ENCODE measurements at regions not wholly inside any gene's neighbourhood (a gene's known extent, or its start where the extent isn't known, plus 50 kb on each side); places are given as distances from the start of the nearest gene placed in this dataset.

GRCh38 chr5:8675182-8675581 is 806.2 kb downstream of the MTRR start:
- no peak for TF ChIP-seq SIN3A (IDR thresholded peaks at IDR 0.05; ENCODE audit: borderline replicate concordance, insufficient read depth, low read length)
- no peak for TF ChIP-seq TAF1 (IDR thresholded peaks at IDR 0.05; ENCODE audit: borderline replicate concordance, insufficient read depth, low read length)
- TF ChIP-seq FOXP2 (optimal IDR thresholded peaks at IDR 0.05; ENCODE audit: borderline replicate concordance, extremely low read depth, extremely low read length, insufficient read depth): no peak
- TF ChIP-seq, protein P1, sequence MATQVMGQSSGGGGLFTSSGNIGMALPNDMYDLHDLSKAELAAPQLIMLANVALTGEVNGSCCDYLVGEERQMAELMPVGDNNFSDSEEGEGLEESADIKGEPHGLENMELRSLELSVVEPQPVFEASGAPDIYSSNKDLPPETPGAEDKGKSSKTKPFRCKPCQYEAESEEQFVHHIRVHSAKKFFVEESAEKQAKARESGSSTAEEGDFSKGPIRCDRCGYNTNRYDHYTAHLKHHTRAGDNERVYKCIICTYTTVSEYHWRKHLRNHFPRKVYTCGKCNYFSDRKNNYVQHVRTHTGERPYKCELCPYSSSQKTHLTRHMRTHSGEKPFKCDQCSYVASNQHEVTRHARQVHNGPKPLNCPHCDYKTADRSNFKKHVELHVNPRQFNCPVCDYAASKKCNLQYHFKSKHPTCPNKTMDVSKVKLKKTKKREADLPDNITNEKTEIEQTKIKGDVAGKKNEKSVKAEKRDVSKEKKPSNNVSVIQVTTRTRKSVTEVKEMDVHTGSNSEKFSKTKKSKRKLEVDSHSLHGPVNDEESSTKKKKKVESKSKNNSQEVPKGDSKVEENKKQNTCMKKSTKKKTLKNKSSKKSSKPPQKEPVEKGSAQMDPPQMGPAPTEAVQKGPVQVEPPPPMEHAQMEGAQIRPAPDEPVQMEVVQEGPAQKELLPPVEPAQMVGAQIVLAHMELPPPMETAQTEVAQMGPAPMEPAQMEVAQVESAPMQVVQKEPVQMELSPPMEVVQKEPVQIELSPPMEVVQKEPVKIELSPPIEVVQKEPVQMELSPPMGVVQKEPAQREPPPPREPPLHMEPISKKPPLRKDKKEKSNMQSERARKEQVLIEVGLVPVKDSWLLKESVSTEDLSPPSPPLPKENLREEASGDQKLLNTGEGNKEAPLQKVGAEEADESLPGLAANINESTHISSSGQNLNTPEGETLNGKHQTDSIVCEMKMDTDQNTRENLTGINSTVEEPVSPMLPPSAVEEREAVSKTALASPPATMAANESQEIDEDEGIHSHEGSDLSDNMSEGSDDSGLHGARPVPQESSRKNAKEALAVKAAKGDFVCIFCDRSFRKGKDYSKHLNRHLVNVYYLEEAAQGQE (IDR thresholded peaks at IDR 0.05; ENCODE audit: insufficient read depth in 1 of 2, low read depth in 2 of 2, low read length in 2 of 2): no peak
- no peak for TF ChIP-seq POLR2AphosphoS5 (IDR thresholded peaks at IDR 0.05; ENCODE audit: low read depth, low read length)

DNA sequence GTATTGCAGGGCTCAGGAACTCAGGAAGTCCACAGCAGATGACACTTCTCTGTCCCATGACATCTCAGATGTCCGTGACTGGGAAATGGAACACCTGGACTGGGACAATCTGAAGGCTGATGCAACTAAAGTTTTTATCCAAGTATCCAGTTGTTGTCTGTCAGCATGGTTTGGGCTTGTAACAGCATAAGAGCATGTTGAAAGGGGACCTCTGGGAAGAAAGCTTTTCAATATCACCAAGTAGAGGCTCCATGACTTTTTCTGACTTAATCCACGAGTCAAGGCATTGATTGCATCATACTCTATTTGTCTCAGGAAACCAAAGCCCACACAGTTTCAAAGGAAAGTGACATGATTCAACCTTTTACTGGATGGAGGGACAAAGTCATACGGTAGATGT is 807.7 kb downstream of the MTRR start:
- TF ChIP-seq, protein P1 (IDR thresholded peaks at IDR 0.05; ENCODE audit: insufficient read depth in 1 of 2, low read depth in 2 of 2, low read length in 2 of 2): no peak
- no peak for TF ChIP-seq FOXP2 (optimal IDR thresholded peaks at IDR 0.05; ENCODE audit: borderline replicate concordance, extremely low read depth, extremely low read length, insufficient read depth)
- TF ChIP-seq SIN3A (IDR thresholded peaks at IDR 0.05; ENCODE audit: borderline replicate concordance, insufficient read depth, low read length): no peak
- no peak for TF ChIP-seq POLR2AphosphoS5 (IDR thresholded peaks at IDR 0.05; ENCODE audit: low read depth, low read length)
- TF ChIP-seq TAF1 (IDR thresholded peaks at IDR 0.05; ENCODE audit: borderline replicate concordance, insufficient read depth, low read length): no peak

- TF ChIP-seq FOXP2 (optimal IDR thresholded peaks at IDR 0.05; ENCODE audit: borderline replicate concordance, extremely low read depth, extremely low read length, insufficient read depth) (no peak), POLR2AphosphoS5 (IDR thresholded peaks at IDR 0.05; ENCODE audit: low read depth, low read length) (no peak), TAF1 (IDR thresholded peaks at IDR 0.05; ENCODE audit: borderline replicate concordance, insufficient read depth, low read length) (no peak), SIN3A (IDR thresholded peaks at IDR 0.05; ENCODE audit: borderline replicate concordance, insufficient read depth, low read length) (no peak)
- TF ChIP-seq, protein P1 (IDR thresholded peaks at IDR 0.05; ENCODE audit: insufficient read depth in 1 of 2, low read depth in 2 of 2, low read length in 2 of 2): no peak
These were observed 813.4 kb downstream of the MTRR start for GRCh38 chr5:8682381-8682780.

DNA sequence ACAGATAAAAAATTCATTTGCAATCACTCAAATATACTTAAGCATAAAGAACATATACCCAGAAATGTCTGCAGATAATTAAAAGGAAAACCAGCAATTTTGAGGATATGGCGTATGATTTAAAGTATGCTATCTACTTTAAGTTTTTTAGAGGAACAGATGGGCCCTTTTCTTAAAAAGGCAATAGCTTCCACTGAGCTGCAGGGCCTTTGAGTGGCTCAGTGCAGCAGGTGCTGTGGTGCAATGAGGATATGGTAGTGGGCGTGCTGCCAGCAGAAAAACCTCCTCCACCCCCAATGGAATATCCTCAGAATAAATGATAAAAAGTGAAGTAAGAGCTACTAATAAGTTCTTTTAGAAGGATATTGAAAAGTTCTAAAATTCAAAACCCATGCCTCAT is 814.5 kb downstream of the MTRR start:
- TF ChIP-seq FOXP2 (optimal IDR thresholded peaks at IDR 0.05; ENCODE audit: borderline replicate concordance, extremely low read depth, extremely low read length, insufficient read depth) (no peak), POLR2AphosphoS5 (IDR thresholded peaks at IDR 0.05; ENCODE audit: low read depth, low read length) (no peak), SIN3A (IDR thresholded peaks at IDR 0.05; ENCODE audit: borderline replicate concordance, insufficient read depth, low read length) (no peak), TAF1 (IDR thresholded peaks at IDR 0.05; ENCODE audit: borderline replicate concordance, insufficient read depth, low read length) (no peak)
- TF ChIP-seq, protein P1 (IDR thresholded peaks at IDR 0.05; ENCODE audit: insufficient read depth in 1 of 2, low read depth in 2 of 2, low read length in 2 of 2): no peak

DNA sequence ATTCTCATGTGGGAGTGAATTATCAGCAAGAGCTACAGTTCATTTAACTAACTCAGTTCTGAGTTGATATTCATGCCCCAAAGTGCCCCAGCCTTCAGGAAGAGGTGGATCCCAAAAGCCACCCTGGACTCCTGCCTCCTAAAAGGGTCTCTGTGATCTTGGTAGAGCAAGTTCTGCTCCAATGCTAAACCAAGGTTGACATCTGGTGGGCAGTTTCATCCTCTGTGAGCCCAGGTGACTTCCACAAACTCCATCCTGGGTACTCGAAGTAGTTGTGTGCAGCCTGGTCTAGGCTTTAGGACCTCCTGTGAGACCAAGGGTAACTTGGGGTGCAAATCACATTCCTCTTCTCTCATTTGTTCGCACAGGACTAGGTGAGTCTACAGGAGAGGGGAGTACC is 816.8 kb downstream of the MTRR start:
- TF ChIP-seq FOXP2 (optimal IDR thresholded peaks at IDR 0.05; ENCODE audit: borderline replicate concordance, extremely low read depth, extremely low read length, insufficient read depth): no peak
- TF ChIP-seq POLR2AphosphoS5 (IDR thresholded peaks at IDR 0.05; ENCODE audit: low read depth, low read length): no peak
- no peak for TF ChIP-seq TAF1 (IDR thresholded peaks at IDR 0.05; ENCODE audit: borderline replicate concordance, insufficient read depth, low read length)
- TF ChIP-seq SIN3A (IDR thresholded peaks at IDR 0.05; ENCODE audit: borderline replicate concordance, insufficient read depth, low read length): no peak
- TF ChIP-seq, protein P1 (IDR thresholded peaks at IDR 0.05; ENCODE audit: insufficient read depth in 1 of 2, low read depth in 2 of 2, low read length in 2 of 2): no peak

Data from PFSK-1 (cell line).